ENCODE measurements at regions not wholly inside any gene's neighbourhood (a gene's known extent, or its start where the extent isn't known, plus 50 kb on each side); places are given as distances from the start of the nearest gene placed in this dataset.

GRCh38 chr1:74853756-74854155, 120.8 kb downstream of the TYW3 start (continued):
- TF ChIP-seq NKRF (conservative IDR thresholded peaks at IDR 0.05) (no peak), NR2C1 (IDR thresholded peaks at IDR 0.05) (no peak)

DNA sequence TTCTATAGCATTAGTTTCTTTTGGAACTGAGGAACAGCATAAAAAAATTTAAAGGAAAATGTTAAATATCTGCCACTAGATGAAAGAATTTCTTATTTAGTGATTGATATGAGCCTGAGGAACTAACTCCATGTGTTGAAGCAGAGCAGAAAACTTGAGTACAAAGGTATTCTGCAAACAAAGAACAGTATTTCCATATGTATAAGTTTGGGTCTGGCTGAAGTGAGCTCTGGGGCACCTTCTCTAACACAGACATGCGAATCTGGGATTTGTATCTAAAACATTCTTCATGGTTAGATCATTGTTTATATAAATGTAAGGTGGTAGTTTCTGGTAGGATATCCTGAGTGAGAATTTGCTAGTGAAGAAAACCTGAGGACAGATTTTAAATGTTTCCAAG, 123.2 kb downstream of the TYW3 start:
- RAD21 ChIA-PET (ENCODE audit: unreplicated experiment), result no interaction called here
- 85% methylated on average over 1 of the region's 1 CpG for WGBS (ENCODE audit: insufficient coverage, insufficient replicate concordance, low lambda C conversion rate, missing lambda C conversion rate)
- H3K27me3 ChIP-seq (replicated peaks in 1 of 2; ENCODE audit: control insufficient read depth in 2 of 2, insufficient read depth in 2 of 2, low read length in 1 of 2), result no peaks in the 10 kb centered on the region
- H3K9me3 ChIP-seq (replicated peaks; ENCODE audit: control insufficient read depth, insufficient read depth, low read length), result no peaks in the 10 kb centered on the region
- POLR2A ChIA-PET, result no interaction called here
- intact Hi-C loops (cut with micrococcal nuclease; ENCODE audit: unreplicated experiment), result no loop called here
- in situ Hi-C loops (cut with MboI), result no loop called here
- H3K27ac ChIP-seq (ENCODE audit: control insufficient read depth, insufficient read depth), result no peak overlapping the region
- no peak overlapping the region for H3K4me2 ChIP-seq (ENCODE audit: control insufficient read depth, insufficient read depth)
- H3K4me3 ChIP-seq, result no peak overlapping the region
- FAIRE-seq (no peak), ATAC-seq (no peak), DNase-seq (ENCODE audit: low read depth, low spot score) (no peak)
- SMC1A ChIA-PET (ENCODE audit: uncharacterized antibody, unreplicated experiment), result no interaction called here
- no TSS peak for BruUV-seq (replicated peaks)
- H3K36me3 ChIP-seq (ENCODE audit: control insufficient read depth in 2 of 2, insufficient read depth in 2 of 2, low read length in 1 of 2), result no peaks in the 10 kb centered on the region
- H2AFZ ChIP-seq (ENCODE audit: control insufficient read depth, low read depth, low read length), result no peak overlapping the region
- H3K79me2 ChIP-seq (ENCODE audit: control insufficient read depth, insufficient read depth, low read length), result no peaks in the 10 kb centered on the region
- CTCF ChIA-PET, result no interaction called here
- H4K20me1 ChIP-seq (ENCODE audit: control insufficient read depth, insufficient read depth), result no peaks in the 10 kb centered on the region
- H3K4me1 ChIP-seq (ENCODE audit: control insufficient read depth, insufficient read depth, low read length), result peaks cover 5% of the 10 kb centered on the region; the same call in 1 of the 2 replicates
- TF ChIP-seq SREBF1 (IDR thresholded peaks at IDR 0.05; ENCODE audit: low read length) (no peak), ZBTB33 (IDR thresholded peaks at IDR 0.05) (no peak), CHD1 (IDR thresholded peaks at IDR 0.05; ENCODE audit: low read depth, low read length) (no peak), CBX5 (IDR thresholded peaks at IDR 0.05; ENCODE audit: low read depth) (no peak), MYC (IDR thresholded peaks at IDR 0.05; ENCODE audit: insufficient read depth, insufficient read length, insufficient replicate concordance, low read length, severe bottlenecking) (no peak), MYB (IDR thresholded peaks at IDR 0.05; ENCODE audit: borderline replicate concordance, low read depth, low read length) (no peak), HDGF (IDR thresholded peaks at IDR 0.05) (no peak), YBX1 (IDR thresholded peaks at IDR 0.05) (no peak)
- TF ChIP-seq, protein P1, sequence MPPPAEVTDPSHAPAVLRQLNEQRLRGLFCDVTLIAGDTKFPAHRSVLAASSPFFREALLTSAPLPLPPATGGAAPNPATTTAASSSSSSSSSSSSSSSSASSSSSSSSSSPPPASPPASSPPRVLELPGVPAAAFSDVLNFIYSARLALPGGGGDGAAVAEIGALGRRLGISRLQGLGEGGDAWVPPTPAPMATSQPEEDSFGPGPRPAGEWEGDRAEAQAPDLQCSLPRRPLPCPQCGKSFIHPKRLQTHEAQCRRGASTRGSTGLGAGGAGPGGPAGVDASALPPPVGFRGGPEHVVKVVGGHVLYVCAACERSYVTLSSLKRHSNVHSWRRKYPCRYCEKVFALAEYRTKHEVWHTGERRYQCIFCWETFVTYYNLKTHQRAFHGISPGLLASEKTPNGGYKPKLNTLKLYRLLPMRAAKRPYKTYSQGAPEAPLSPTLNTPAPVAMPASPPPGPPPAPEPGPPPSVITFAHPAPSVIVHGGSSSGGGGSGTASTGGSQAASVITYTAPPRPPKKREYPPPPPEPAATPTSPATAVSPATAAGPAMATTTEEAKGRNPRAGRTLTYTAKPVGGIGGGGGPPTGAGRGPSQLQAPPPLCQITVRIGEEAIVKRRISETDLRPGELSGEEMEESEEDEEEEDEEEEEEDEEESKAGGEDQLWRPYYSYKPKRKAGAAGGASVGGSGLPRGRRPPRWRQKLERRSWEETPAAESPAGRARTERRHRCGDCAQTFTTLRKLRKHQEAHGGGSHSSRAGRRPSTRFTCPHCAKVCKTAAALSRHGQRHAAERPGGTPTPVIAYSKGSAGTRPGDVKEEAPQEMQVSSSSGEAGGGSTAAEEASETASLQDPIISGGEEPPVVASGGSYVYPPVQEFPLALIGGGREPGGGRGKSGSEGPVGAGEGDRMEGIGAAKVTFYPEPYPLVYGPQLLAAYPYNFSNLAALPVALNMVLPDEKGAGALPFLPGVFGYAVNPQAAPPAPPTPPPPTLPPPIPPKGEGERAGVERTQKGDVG (CRISPR knock-in tag; IDR thresholded peaks at IDR 0.05), result no peak
- H3K9ac ChIP-seq (ENCODE audit: control insufficient read depth, insufficient read depth, low read length), result no peak overlapping the region

Data from GM12878 (cell line).